HG03378 (cell line): ENCODE measurements at regions not wholly inside any gene's neighbourhood (a gene's known extent, or its start where the extent isn't known, plus 50 kb on each side); places are given as distances from the start of the nearest gene placed in this dataset.

Experiments used
- ATAC-seq: cut with Tn5 transposase; IDR thresholded peaks from one replicate; pipeline ENCODE4 v1.9.1; 2021; ENCODE audit warnings: mild to moderate bottlenecking, moderate library complexity; ENCODE audit not compliant: unreplicated experiment

- ATAC-seq, result no peak
These were observed 578.6 kb upstream of the CDH5 start for GRCh38 chr16:65787921-65788320.

DNA sequence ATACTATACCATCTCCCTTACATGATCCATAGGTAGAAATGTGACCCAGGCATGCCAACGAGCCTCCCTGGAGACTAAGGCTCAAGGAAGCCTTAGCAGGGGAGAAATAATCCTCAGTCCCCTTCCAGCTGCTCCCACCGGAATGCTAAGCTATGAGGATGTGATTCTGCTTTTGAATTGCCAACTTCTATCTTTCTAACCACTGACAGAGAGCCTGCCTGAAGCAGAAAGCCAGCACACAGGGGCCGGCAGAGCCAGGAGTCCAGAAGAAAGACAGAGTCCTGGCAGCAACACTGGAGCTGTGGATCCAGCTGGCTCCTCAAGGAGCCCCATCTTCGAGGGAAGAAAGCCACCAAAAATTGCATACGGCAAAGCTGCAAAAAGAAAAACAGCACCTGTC is 579.6 kb upstream of the CDH5 start:
- ATAC-seq, result no peak

GRCh38 chr16:65783709-65784474 is 582.6 kb upstream of the CDH5 start:
- ATAC-seq, result no peak

- no peak for ATAC-seq
These were observed 583.6 kb upstream of the CDH5 start for GRCh38 chr16:65782611-65783600.

DNA sequence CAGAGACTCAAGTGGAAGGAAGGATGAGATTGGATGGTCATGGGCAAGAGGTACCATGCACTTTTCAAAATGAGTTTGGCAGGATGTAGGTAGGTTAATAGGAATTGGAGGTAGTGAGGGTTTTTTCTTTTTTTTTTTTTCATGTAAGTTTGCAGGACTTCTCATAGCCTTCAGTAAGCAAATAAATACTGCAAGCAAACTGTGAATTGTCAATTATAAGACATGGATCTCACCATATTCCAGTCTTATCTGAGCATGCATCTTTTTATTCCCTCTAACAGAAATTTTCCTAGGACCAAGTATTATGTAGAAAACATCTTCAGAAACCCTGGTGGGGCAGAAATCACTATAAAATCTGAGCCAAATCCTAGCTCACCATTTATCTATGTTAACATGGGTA is 584.6 kb upstream of the CDH5 start:
- no peak for ATAC-seq

DNA sequence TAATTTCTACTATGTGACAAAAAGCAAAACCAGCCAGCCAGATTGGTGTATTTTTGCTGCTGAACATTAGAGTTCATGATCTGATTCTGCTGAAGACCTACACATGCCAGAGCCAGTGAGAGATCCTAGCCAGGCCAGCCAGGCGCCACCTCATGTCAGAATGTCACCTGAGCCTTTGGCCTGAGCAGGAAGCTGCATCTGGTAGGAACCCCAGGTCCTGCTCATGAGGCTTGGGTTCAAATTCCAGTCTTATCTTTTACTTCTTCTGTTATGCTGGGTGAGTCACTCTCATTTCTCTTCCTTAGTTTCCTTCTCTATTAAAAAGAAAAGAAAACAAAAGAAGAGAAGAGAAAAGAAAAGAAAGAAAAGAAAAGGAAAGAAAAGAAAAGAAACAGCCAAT is 585.1 kb upstream of the CDH5 start:
- ATAC-seq, result no peak

GRCh38 chr16:65779201-65779600 is 587.3 kb upstream of the CDH5 start:
- no peak for ATAC-seq

DNA sequence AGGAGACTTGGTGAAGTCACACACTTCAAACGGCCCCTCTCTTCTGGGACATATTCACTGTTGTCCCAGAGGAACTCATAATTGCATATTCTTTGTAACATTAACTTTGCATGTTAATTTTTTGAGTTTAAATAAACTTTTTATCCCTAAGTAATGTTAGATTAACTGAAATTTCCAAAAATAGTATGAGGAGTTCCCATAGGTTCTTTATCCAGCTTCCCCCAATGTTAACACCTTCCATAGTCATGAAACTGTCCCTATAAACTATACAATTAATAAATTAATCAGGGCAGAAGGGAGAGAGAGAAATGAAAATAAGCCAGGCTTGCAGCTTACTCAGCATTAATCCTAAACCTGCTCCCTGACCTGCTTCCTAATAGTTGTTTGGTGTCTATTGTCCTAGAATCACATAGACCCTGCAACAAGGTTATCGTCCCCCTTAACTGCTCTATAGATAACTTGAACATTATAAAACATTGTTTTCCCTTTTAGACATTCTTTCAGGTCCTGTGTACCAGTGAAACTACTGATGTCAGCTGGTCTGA is 589.8 kb upstream of the CDH5 start:
- no peak for ATAC-seq

DNA sequence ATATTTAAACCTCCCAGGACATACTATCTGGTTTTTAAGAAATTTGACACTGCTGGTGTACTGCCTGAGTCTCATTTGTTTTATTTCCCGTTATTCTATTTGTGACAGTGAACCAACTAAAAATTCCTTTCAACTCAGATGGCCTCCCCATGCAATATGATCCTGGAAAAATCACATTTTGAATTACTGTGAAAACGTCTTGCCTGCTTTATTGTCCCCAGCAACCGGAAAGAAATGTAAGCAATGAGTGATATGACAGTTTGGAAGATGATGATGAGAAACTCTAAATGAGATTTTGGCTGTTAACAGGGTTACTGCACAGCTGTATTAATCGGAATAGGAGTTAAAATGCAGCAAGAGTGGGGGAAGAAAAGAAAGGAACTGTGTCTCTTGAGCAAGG is 590.7 kb upstream of the CDH5 start:
- no peak for ATAC-seq

GRCh38 chr16:65774350-65774749 is 592.1 kb upstream of the CDH5 start:
- no peak for ATAC-seq

DNA sequence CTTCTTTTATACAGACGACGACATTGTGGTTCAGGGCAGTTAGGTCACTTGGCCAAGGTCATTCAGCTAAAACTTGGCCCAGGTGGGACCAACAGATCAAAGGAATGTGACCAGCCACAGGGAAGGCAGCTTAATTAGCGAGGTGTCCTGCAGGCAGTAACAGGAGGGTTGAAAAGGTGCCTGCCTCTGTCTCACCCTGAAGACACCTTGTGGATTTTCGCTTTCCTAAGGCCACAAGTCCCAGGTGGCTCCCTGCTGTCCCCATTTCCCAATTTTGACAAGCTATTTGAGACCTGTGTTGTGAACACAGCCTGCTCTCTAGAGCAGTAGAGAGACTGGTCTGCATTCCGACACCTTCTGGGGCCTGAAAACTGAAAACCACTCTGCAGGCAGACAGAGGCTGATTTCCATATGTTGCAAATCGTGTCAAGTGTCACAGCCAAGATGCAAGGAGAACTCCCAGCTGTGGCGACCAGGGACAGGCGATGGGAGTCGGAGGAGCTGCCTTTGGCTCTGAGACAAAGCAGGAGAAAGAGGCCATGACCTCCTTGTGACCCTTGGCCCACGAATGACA is 593.1 kb upstream of the CDH5 start:
- no peak for ATAC-seq

DNA sequence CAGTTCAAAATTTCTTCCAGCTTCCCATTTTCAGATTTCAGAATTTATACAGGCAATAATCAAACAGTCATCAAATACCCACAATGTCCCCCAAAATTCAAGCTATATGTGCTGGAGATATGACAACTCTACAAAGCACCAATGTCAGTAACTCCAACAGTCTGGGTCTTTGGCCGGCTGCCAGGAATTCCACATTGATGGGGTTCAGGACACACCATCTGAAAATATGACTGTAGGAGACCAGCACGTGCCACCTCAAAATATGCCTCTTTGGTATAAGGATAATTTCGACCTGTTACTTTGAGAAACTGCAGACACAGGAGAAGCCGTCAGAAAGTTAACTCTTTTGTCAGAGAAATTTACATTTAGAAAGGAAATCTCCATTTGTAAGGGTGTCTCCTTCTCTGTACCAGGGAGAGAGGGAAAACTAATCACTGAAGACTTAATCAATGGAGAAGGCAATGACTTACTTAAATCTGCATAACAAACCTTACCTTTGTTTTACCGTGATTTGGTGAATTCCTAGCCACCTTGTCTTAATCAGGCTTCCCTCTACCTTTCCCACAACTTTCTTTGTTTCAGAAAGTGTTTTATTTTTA is 594.3 kb upstream of the CDH5 start:
- ATAC-seq, result no peak

DNA sequence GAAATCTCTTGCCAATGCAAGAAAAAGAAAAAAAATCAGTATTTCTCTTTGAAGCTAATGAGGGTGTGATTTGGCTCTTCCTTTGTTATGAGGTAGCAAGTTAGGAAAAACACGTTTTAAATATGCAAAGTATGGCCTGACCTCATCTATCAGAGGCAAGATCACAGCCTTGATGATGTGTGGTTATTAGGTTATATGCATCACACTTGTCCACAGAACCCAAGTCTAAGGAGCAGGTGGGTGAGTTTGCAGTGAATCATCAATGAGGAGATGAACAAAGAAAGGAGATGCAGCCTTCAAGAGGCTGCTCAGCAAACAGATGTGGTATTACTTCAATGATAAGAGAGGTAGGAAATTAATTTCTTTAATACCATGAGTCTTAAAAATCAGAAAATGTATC is 594.8 kb upstream of the CDH5 start:
- ATAC-seq, result no peak

DNA sequence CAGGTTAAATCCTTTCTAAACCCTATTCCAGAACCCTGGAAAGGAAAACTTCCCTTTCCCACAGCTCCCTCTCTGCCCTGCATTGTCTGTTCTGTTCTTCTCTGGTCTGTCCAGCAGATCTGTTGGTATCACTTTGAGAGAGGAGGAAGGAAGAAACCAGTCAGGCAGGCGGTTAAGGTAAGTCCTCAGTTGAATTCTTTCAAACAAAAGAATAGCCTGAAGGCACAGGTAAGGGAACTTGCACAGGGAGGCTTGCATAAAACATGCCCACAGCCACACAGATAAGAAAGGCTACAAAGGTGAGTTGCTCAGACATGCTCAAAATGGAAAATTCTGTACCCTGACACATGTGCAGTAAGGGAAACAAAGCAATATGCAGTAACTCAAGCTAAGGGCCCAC is 595.7 kb upstream of the CDH5 start:
- no peak for ATAC-seq

GRCh38 chr16:65769776-65770438 is 596.6 kb upstream of the CDH5 start:
- ATAC-seq, result no peak

DNA sequence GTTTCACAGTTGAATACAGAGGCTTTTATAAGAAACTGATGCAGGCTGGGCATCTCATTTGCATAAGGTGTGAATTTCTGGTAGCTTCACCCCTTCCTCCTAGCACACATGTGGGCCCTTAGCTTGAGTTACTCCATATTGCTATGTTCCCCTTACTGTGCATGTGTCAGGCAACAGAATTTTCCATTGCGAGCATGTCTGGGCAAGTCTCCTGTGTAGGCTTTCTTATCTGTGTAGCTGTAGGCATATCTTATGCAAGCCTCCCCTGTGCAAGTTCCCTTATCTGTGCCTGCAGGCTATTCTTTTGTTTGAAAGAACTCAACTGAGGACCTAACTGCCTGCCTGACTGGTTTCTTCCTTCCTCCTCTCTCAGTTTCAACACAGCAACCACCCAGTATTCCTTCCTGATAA is 597.4 kb upstream of the CDH5 start:
- ATAC-seq, result no peak

GRCh38 chr16:65767125-65767524 is 599.4 kb upstream of the CDH5 start:
- ATAC-seq, result no peak

- no peak for ATAC-seq
These were observed 602.7 kb upstream of the CDH5 start for GRCh38 chr16:65763640-65764305.

DNA sequence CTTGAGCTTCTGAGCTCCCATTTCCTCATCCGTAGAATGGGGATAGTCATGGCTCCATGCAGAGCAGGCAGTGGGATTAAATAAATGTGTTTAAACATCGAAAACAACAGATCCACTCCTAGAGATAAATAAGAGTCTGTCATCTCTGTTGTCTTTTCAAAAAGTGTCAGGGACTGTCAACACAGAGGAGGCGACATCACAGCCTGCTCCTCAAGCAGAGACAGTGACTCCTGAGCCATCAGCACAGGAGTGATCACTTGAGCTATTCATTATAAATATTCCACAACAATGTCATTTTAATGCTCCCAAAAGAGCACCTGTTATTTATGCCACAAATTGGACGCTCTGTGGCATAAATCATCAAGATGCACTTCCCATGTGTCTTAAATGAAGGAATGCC is 605.6 kb upstream of the CDH5 start:
- no peak for ATAC-seq

GRCh38 chr16:65758620-65759019 is 607.9 kb upstream of the CDH5 start:
- ATAC-seq, result no peak
